K562 (cell line): ENCODE measurements at regions not wholly inside any gene's neighbourhood (a gene's known extent, or its start where the extent isn't known, plus 50 kb on each side); places are given as distances from the start of the nearest gene placed in this dataset.

Experiments used
- ATAC-seq: fragments of 200-7000 bp; cut with Tn5 transposase; 3 replicates; pipeline ENCODE4 v1.9.1; 2020; ENCODE audit warnings: moderate library complexity
- BruUV-seq: library from RNA; stranded (reverse); fragments of 400-500 nt; replicated peaks from 2 replicates; lab custom pipeline; 2021; lab: Mats Ljungman, UMichigan
- CTCF ChIA-PET: fragments of 300-600 bp; formaldehyde crosslinking; extraction: SDS; loops from one replicate; lab custom pipeline; 2021; ENCODE audit warnings: low intra/inter-chr PET ratio; lab: Yijun Ruan, JAX
- POLR2A ChIA-PET: fragments of 300-600, 350-650 bp; sonication (Branson Sonifier 250); formaldehyde crosslinking; extraction: SDS; loops from one replicate; lab custom pipeline; 2021; ENCODE audit warnings: antibody characterized with exemption, inconsistent platforms; lab: Yijun Ruan, JAX
- DNase-seq, 4 experiments: peaks; one replicate each; pipeline versions ENCODE4 v3.0.0 to v3.0.0-alpha.2; 2011 to 2018; ENCODE audit warnings: low spot score in 3 of 4, mixed read lengths in 3 of 4; ENCODE audit errors: extremely low read depth in 1 of 4
- FAIRE-seq: peaks from 2 replicates; lab custom pipeline; 2011; peaks lifted over from hg19 to GRCh38; lab: Jason Lieb, UNC
- H2AFZ ChIP-seq: 2 replicates; pipeline ENCODE4 v1.6.0; 2011; ENCODE audit warnings: low read depth, low read length, control low read depth, inconsistent platforms
- H3K27ac ChIP-seq: fragments of 200-600 bp; 3 replicates; pipeline ENCODE4 v1.8.0; 2011; ENCODE audit warnings: low read depth, mild to moderate bottlenecking, control low read depth, inconsistent platforms, low read length, moderate library complexity, mixed read lengths; ENCODE audit errors: extremely low read depth
- H3K27me3 ChIP-seq, 2 experiments: fragments of 300-600 bp in 1 of 2; 2 replicates in 1 of 2; 3 replicates in 1 of 2; pipeline versions ENCODE4 v1.6.0 to v1.8.0; 2011; ENCODE audit warnings: inconsistent platforms in 2 of 2, low read length in 2 of 2, mild to moderate bottlenecking in 1 of 2, mixed read lengths in 1 of 2, moderate library complexity in 1 of 2; ENCODE audit not compliant: control insufficient read depth in 2 of 2, insufficient read depth in 2 of 2
- H3K36me3 ChIP-seq: fragments of 300-600 bp; 3 replicates; pipeline ENCODE4 v1.8.0; 2011; ENCODE audit warnings: mild to moderate bottlenecking, low read length, inconsistent platforms; ENCODE audit not compliant: control insufficient read depth, insufficient read depth
- H3K4me1 ChIP-seq, 2 experiments: fragments of 200-600 bp in 1 of 2; replicated peaks in 1 of 2; 2 replicates in 1 of 2; 3 replicates in 1 of 2; pipeline versions ENCODE4 v1.5.1 to v1.8.0; 2011; ENCODE audit warnings: inconsistent platforms in 2 of 2, low read length in 2 of 2, mild to moderate bottlenecking in 1 of 2, mixed read lengths in 1 of 2, moderate library complexity in 1 of 2; ENCODE audit not compliant: control insufficient read depth in 2 of 2, insufficient read depth in 2 of 2
- H3K4me2 ChIP-seq: 2 replicates; pipeline ENCODE4 v1.6.1; 2011; ENCODE audit warnings: low read length, control low read depth, inconsistent platforms, mixed read lengths; ENCODE audit not compliant: insufficient read depth
- H3K4me3 ChIP-seq: fragments of 200-600 bp; sonication (generic), shearing (Covaris generic); 2 replicates; pipeline ENCODE4 v1.5.1; 2016; ENCODE audit warnings: control low read depth, inconsistent platforms
- H3K79me2 ChIP-seq: fragments of 200-600 bp; 3 replicates; pipeline ENCODE4 v1.8.0; 2011; ENCODE audit warnings: low read length, inconsistent platforms; ENCODE audit not compliant: control insufficient read depth, insufficient read depth
- H3K9ac ChIP-seq, 2 experiments: 2 replicates each; pipeline versions ENCODE4 v1.6.0 to v1.6.1; 2011; ENCODE audit warnings: low read depth in 2 of 2, low read length in 2 of 2, control low read depth in 1 of 2, inconsistent platforms in 1 of 2, mild to moderate bottlenecking in 1 of 2, mixed read lengths in 1 of 2; ENCODE audit not compliant: insufficient read depth in 1 of 2
- H3K9me1 ChIP-seq: one replicate; pipeline ENCODE4 v1.6.0; 2011; ENCODE audit warnings: inconsistent platforms, mild to moderate bottlenecking, low read length, moderate library complexity; ENCODE audit not compliant: control insufficient read depth, insufficient read depth
- H3K9me3 ChIP-seq: replicated peaks from 2 replicates; pipeline ENCODE4 v1.5.1; 2011; ENCODE audit warnings: low read depth, low read length, inconsistent platforms; ENCODE audit not compliant: control insufficient read depth, insufficient read depth
- H4K20me1 ChIP-seq: replicated peaks from 2 replicates; pipeline ENCODE4 v1.6.1; 2011; ENCODE audit warnings: low read length, inconsistent platforms, mixed read lengths; ENCODE audit not compliant: control insufficient read depth, insufficient read depth
- KLF10 ChIP-seq: fragments of 250-450 bp; sonication (Bioruptor Pico); IDR thresholded peaks from 2 replicates; pipeline ENCODE4 v1.6.1; 2021; ENCODE audit warnings: matching md5 sums
- MTA3 ChIP-seq: fragments of 450-650 bp; formaldehyde crosslinking; IDR thresholded peaks from 2 replicates; pipeline ENCODE4 v1.6.1; 2017; ENCODE audit warnings: mild to moderate bottlenecking, borderline replicate concordance
- RBM15 ChIP-seq: fragments of 200-400 bp; formaldehyde crosslinking; IDR thresholded peaks from 2 replicates; pipeline ENCODE4 v1.6.1; 2018; ENCODE audit warnings: mild to moderate bottlenecking, low read length, moderate library complexity; ENCODE audit not compliant: insufficient read depth
- SMARCC2 ChIP-seq: fragments of 450-650 bp; IDR thresholded peaks from 2 replicates; pipeline ENCODE4 v1.6.1; 2017; ENCODE audit warnings: antibody characterized with exemption, moderate library complexity, mild to moderate bottlenecking, low read depth
- TBL1XR1 ChIP-seq, 2 experiments: IDR thresholded peaks; 2 replicates each; pipeline ENCODE4 v1.6.1; 2012; ENCODE audit warnings: improper control_type of control experiment in 2 of 2, low read length in 2 of 2, mild to moderate bottlenecking in 1 of 2
- TCFL5 ChIP-seq: fragments of 250-450 bp; sonication (Bioruptor Pico); conservative IDR thresholded peaks from 2 replicates; pipeline ENCODE4 v1.6.1; 2021; ENCODE audit warnings: mild to moderate bottlenecking, moderate library complexity, matching md5 sums
- YY1 ChIP-seq, 3 experiments: IDR thresholded peaks; 2 replicates each; pipeline ENCODE4 v1.6.1; 2011; ENCODE audit warnings: low read length in 2 of 3, mild to moderate bottlenecking in 2 of 3, moderate library complexity in 2 of 3, borderline replicate concordance in 1 of 3, control low read depth in 1 of 3, low read depth in 1 of 3; ENCODE audit not compliant: insufficient read depth in 3 of 3, insufficient replicate concordance in 2 of 3, control insufficient read depth in 1 of 3, insufficient read length in 1 of 3; ENCODE audit errors: extremely low read depth in 1 of 3
- ZNF583 ChIP-seq: fragments of 250-450 bp; sonication (Bioruptor Pico); IDR thresholded peaks from 2 replicates; pipeline ENCODE4 v1.4.0; 2020
- WGBS: fragments of 100-300 bp; shearing (Covaris generic); methylation state at CpG from one replicate; pipeline ENCODE4 v1.1.6; 2016; ENCODE audit warnings: low coverage, mixed read lengths; ENCODE audit not compliant: insufficient coverage; ENCODE audit errors: missing lambda C conversion rate; 5-methylcytosine and 5-hydroxymethylcytosine counted together
- in situ Hi-C: fragments of 300-500 bp; cut with MboI; formaldehyde crosslinking; loops from 4 replicates; pipeline ENCODE4 v1.15.0; 2018; ENCODE audit warnings: inconsistent platforms, mixed read lengths
- intact Hi-C: fragments of 100-400 bp; cut with micrococcal nuclease; formaldehyde crosslinking; loops from 2 replicates; pipeline ENCODE4 v1.14.2; 2022

- Histone ChIP-seq H3K9me3 (no peaks in the 10 kb centered on the region), H3K27ac (no peak overlapping the region), H3K36me3 (no peaks in the 10 kb centered on the region), H2AFZ (no peak overlapping the region), H3K79me2 (no peaks in the 10 kb centered on the region), H3K4me1 (no peaks in the 10 kb centered on the region), H3K4me2 (no peak overlapping the region), H3K27me3 (no peaks in the 10 kb centered on the region), H3K9ac (no peak overlapping the region), H4K20me1 (no peaks in the 10 kb centered on the region), H3K4me3 (no peak overlapping the region), H3K9me1 (no peaks in the 10 kb centered on the region)
- BruUV-seq = no TSS peak
- in situ Hi-C loops = no loop called here
- FAIRE-seq (no peak), ATAC-seq (no peak), DNase-seq (no peak)
- CTCF ChIA-PET = no interaction called here
- POLR2A ChIA-PET = interaction anchor here (0.6 kb wide), 1 partner anchor 1977 kb away, joined by 3 read pairs; no protein-coding TSS in a partner anchor
- 0% methylated on average over 2 of the region's 2 CpGs for WGBS
- no peak for TF ChIP-seq YY1 (IDR thresholded peaks at IDR 0.05; ENCODE audit: borderline replicate concordance in 1 of 3, control insufficient read depth in 1 of 3, extremely low read depth in 1 of 3, insufficient read depth in 3 of 3, insufficient read length in 1 of 3, insufficient replicate concordance in 2 of 3, low read depth in 1 of 3, low read length in 2 of 3)
- no peak for TF ChIP-seq SMARCC2
- TF ChIP-seq TBL1XR1 (IDR thresholded peaks at IDR 0.05; ENCODE audit: low read length in 2 of 2) = no peak
- no peak for TF ChIP-seq ZNF583 (CRISPR knock-in tag)
- TF ChIP-seq RBM15 = no peak
- TF ChIP-seq KLF10 (CRISPR knock-in tag) = no peak
- no peak for TF ChIP-seq TCFL5 (CRISPR knock-in tag)
- no peak for TF ChIP-seq MTA3
- intact Hi-C loops = no loop called here
These were observed 1211.4 kb upstream of the FAM98A start for GRCh38 chr2:34810456-34810855.
